CD8-positive, alpha-beta memory T cell (primary cell): ENCODE measurements at regions not wholly inside any gene's neighbourhood (a gene's known extent, or its start where the extent isn't known, plus 50 kb on each side); places are given as distances from the start of the nearest gene placed in this dataset.

Experiments
- CTCF ChIA-PET: fragments of 350-600 bp; sonication (Branson Sonifier 250); formaldehyde crosslinking; loops from one replicate; lab custom pipeline; 2021; ENCODE audit warnings: antibody characterized with exemption; lab: Charles Lee
- POLR2A ChIA-PET: fragments of 350-600 bp; sonication (Branson Sonifier 250); formaldehyde crosslinking; loops from one replicate; lab custom pipeline; 2021; ENCODE audit warnings: antibody characterized with exemption; lab: Charles Lee
- DNase-seq, 5 donors: peaks; one replicate each; pipeline versions ENCODE4 v3.0.0 to v3.0.0-alpha.2; 2020 to 2022; ENCODE audit warnings: mixed read lengths in 1 of 5
- H3K27ac ChIP-seq: one replicate; pipeline ENCODE4 v1.7.0; 2013; ENCODE audit warnings: low read depth, mild to moderate bottlenecking, low read length, moderate library complexity
- H3K27me3 ChIP-seq: 2 replicates; pipeline ENCODE4 v1.7.0; 2013; ENCODE audit warnings: low read length, mild to moderate bottlenecking; ENCODE audit not compliant: insufficient read depth, poor library complexity, severe bottlenecking
- H3K36me3 ChIP-seq: 2 replicates; pipeline ENCODE4 v1.7.0; 2013; ENCODE audit warnings: mild to moderate bottlenecking, low read length, moderate library complexity; ENCODE audit not compliant: insufficient read depth
- H3K4me1 ChIP-seq: 2 replicates; pipeline ENCODE4 v1.7.0; 2013; ENCODE audit warnings: mild to moderate bottlenecking, low read length, moderate library complexity; ENCODE audit not compliant: insufficient read depth
- H3K4me3 ChIP-seq: 2 replicates; pipeline ENCODE4 v1.7.0; 2013; ENCODE audit warnings: mild to moderate bottlenecking, low read length
- H3K9me3 ChIP-seq: 2 replicates; pipeline ENCODE4 v1.7.0; 2013; ENCODE audit warnings: mild to moderate bottlenecking, low read length
- H3K27ac Mint-ChIP-seq, 8 donors: one replicate each; pipeline ENCODE4 v1.8.0; 2020 to 2021; ENCODE audit warnings: mixed read lengths in 8 of 8, mild to moderate bottlenecking in 6 of 8, inconsistent platforms in 3 of 8, moderate library complexity in 3 of 8
- H3K27me3 Mint-ChIP-seq, 2 donors: one replicate each; pipeline ENCODE4 v1.8.0; 2020 to 2021; ENCODE audit warnings: mixed read lengths in 2 of 2, mild to moderate bottlenecking in 1 of 2, moderate library complexity in 1 of 2
- H3K36me3 Mint-ChIP-seq, 3 donors: one replicate each; pipeline ENCODE4 v1.8.0; 2020 to 2021; ENCODE audit warnings: mixed read lengths in 3 of 3, inconsistent platforms in 1 of 3, mild to moderate bottlenecking in 1 of 3
- H3K4me1 Mint-ChIP-seq, 3 donors: one replicate each; pipeline ENCODE4 v1.8.0; 2020 to 2021; ENCODE audit warnings: mixed read lengths in 3 of 3, inconsistent platforms in 1 of 3, mild to moderate bottlenecking in 1 of 3
- H3K4me3 Mint-ChIP-seq, 7 donors: one replicate each; pipeline ENCODE4 v1.8.0; 2020 to 2021; ENCODE audit warnings: mixed read lengths in 7 of 7, mild to moderate bottlenecking in 6 of 7, moderate library complexity in 4 of 7, inconsistent platforms in 2 of 7
- H3K9me3 Mint-ChIP-seq, 5 donors: one replicate each; pipeline ENCODE4 v1.8.0; 2020 to 2022; ENCODE audit warnings: mixed read lengths in 5 of 5, mild to moderate bottlenecking in 3 of 5, moderate library complexity in 2 of 5, inconsistent platforms in 1 of 5

- ChIA-PET CTCF (interaction anchor here (1.2 kb wide), 1 partner anchor 104 kb away, joined by 4 read pairs; no protein-coding TSS in a partner anchor), POLR2A (no interaction called here)
- no peaks in the 10 kb centered on the region for H3K27me3 ChIP-seq
- no peak overlapping the region for H3K4me3 Mint-ChIP-seq
- peaks cover 0 to 11% (median 0%) of the 10 kb centered on the region in 3 donors for H3K36me3 Mint-ChIP-seq
- no peaks in the 10 kb centered on the region for H3K4me1 Mint-ChIP-seq
- no peak for DNase-seq
- H3K9me3 Mint-ChIP-seq = no peaks in the 10 kb centered on the region
- H3K27ac ChIP-seq = no peak overlapping the region
- H3K27ac Mint-ChIP-seq = no peak overlapping the region
- no peak overlapping the region for H3K4me3 ChIP-seq
- no peaks in the 10 kb centered on the region for H3K4me1 ChIP-seq
- no peaks in the 10 kb centered on the region for H3K36me3 ChIP-seq
- H3K27me3 Mint-ChIP-seq = peaks cover 5 to 8% of the 10 kb centered on the region in 2 donors
- no peaks in the 10 kb centered on the region for H3K9me3 ChIP-seq
These were observed 51.5 kb upstream of the GPRIN3 start for GRCh38 chr4:89358935-89359638.

GRCh38 chr4:89357787-89358186, 50.2 kb upstream of the GPRIN3 start:
- Histone ChIP-seq H3K36me3 (no peaks in the 10 kb centered on the region), H3K27ac (no peak overlapping the region), H3K4me1 (no peaks in the 10 kb centered on the region), H3K4me3 (no peak overlapping the region), H3K9me3 (no peaks in the 10 kb centered on the region), H3K27me3 (no peaks in the 10 kb centered on the region)
- H3K27me3 Mint-ChIP-seq = peaks cover 3 to 8% of the 10 kb centered on the region in 2 donors
- H3K4me1 Mint-ChIP-seq = no peaks in the 10 kb centered on the region
- DNase-seq = no peak
- no peak overlapping the region for H3K27ac Mint-ChIP-seq
- H3K4me3 Mint-ChIP-seq = no peak overlapping the region
- POLR2A ChIA-PET = no interaction called here
- peaks cover 0 to 9% (median 0%) of the 10 kb centered on the region in 3 donors for H3K36me3 Mint-ChIP-seq
- CTCF ChIA-PET = interaction anchor here (1.2 kb wide), 1 partner anchor 103 kb away, joined by 4 read pairs; no protein-coding TSS in a partner anchor
- H3K9me3 Mint-ChIP-seq = no peaks in the 10 kb centered on the region
